ENCODE measurements at regions not wholly inside any gene's neighbourhood (a gene's known extent, or its start where the extent isn't known, plus 50 kb on each side); places are given as distances from the start of the nearest gene placed in this dataset.

GRCh38 chr4:155615081-155615887 lies 51.4 kb upstream of the GUCY1A1 start:
- TF ChIP-seq CTCF (conservative IDR thresholded peaks at IDR 0.05) = no peak
- TF ChIP-seq ZFX (IDR thresholded peaks at IDR 0.05) = no peak

Measured in C4-2B (cell line).